ENCODE measurements at regions not wholly inside any gene's neighbourhood (a gene's known extent, or its start where the extent isn't known, plus 50 kb on each side); places are given as distances from the start of the nearest gene placed in this dataset.

GRCh38 chr2:21633466-21633865 lies 509.7 kb downstream of the TDRD15 start:
- Mint-ChIP-seq H3K27me3 (no peaks in the 10 kb centered on the region), H3K27ac (no peak overlapping the region), H3K36me3 (no peaks in the 10 kb centered on the region), H3K4me1 (no peaks in the 10 kb centered on the region), H3K9me3 (peaks cover 0 to 9% (median 1%) of the 10 kb centered on the region in 9 donors), H3K4me3 (no peak overlapping the region)
- POLR2A ChIA-PET: no interaction called here
- ATAC-seq (no peak), DNase-seq (no peak)

- POLR2A ChIA-PET: no interaction called here
- Mint-ChIP-seq H3K27me3 (no peaks in the 10 kb centered on the region), H3K27ac (no peak overlapping the region), H3K4me3 (no peak overlapping the region), H3K4me1 (no peaks in the 10 kb centered on the region), H3K9me3 (peaks cover 0 to 9% (median 1%) of the 10 kb centered on the region in 9 donors), H3K36me3 (no peaks in the 10 kb centered on the region)
- ATAC-seq (no peak), DNase-seq (no peak)
Observed at GRCh38 chr2:21633911-21634310, 510.1 kb downstream of the TDRD15 start.

GRCh38 chr2:21640046-21640445 lies 516.3 kb downstream of the TDRD15 start:
- Mint-ChIP-seq H3K4me1 (no peaks in the 10 kb centered on the region), H3K27ac (no peak overlapping the region), H3K4me3 (no peak overlapping the region), H3K9me3 (peaks cover 0 to 9% (median 3%) of the 10 kb centered on the region in 9 donors), H3K27me3 (no peaks in the 10 kb centered on the region), H3K36me3 (no peaks in the 10 kb centered on the region)
- POLR2A ChIA-PET: no interaction called here
- ATAC-seq: no peak
- DNase-seq: no peak

- no peaks in the 10 kb centered on the region for H3K27me3 Mint-ChIP-seq
- no peaks in the 10 kb centered on the region for H3K36me3 Mint-ChIP-seq
- DNase-seq (no peak), ATAC-seq (no peak)
- H3K4me3 Mint-ChIP-seq: no peak overlapping the region
- H3K9me3 Mint-ChIP-seq: peaks cover 0 to 11% (median 3%) of the 10 kb centered on the region in 9 donors
- no peak overlapping the region for H3K27ac Mint-ChIP-seq
- H3K4me1 Mint-ChIP-seq: no peaks in the 10 kb centered on the region
- POLR2A ChIA-PET: no interaction called here
Observed at GRCh38 chr2:21642647-21643046, 518.9 kb downstream of the TDRD15 start.

GRCh38 chr2:21643180-21643579 lies 519.4 kb downstream of the TDRD15 start:
- ATAC-seq (no peak), DNase-seq (no peak)
- no peak overlapping the region for H3K27ac Mint-ChIP-seq
- peaks cover 0 to 11% (median 3%) of the 10 kb centered on the region in 9 donors for H3K9me3 Mint-ChIP-seq
- H3K36me3 Mint-ChIP-seq: no peaks in the 10 kb centered on the region
- no peaks in the 10 kb centered on the region for H3K27me3 Mint-ChIP-seq
- H3K4me3 Mint-ChIP-seq: no peak overlapping the region
- POLR2A ChIA-PET: no interaction called here
- no peaks in the 10 kb centered on the region for H3K4me1 Mint-ChIP-seq

GRCh38 chr2:21644266-21644665 lies 520.5 kb downstream of the TDRD15 start:
- Mint-ChIP-seq H3K4me1 (no peaks in the 10 kb centered on the region), H3K27ac (no peak overlapping the region), H3K9me3 (peaks cover 0 to 11% (median 5%) of the 10 kb centered on the region in 9 donors), H3K36me3 (no peaks in the 10 kb centered on the region), H3K27me3 (no peaks in the 10 kb centered on the region), H3K4me3 (no peak overlapping the region)
- DNase-seq (no peak), ATAC-seq (no peak)
- POLR2A ChIA-PET: no interaction called here

- Mint-ChIP-seq H3K27me3 (no peaks in the 10 kb centered on the region), H3K27ac (no peak overlapping the region), H3K36me3 (no peaks in the 10 kb centered on the region), H3K9me3 (peaks cover 0 to 7% (median 4%) of the 10 kb centered on the region in 9 donors), H3K4me3 (no peak overlapping the region), H3K4me1 (no peaks in the 10 kb centered on the region)
- DNase-seq (no peak), ATAC-seq (no peak)
- POLR2A ChIA-PET: no interaction called here
Observed at GRCh38 chr2:21646345-21646744, 522.6 kb downstream of the TDRD15 start.

- ATAC-seq (no peak), DNase-seq (no peak)
- no peaks in the 10 kb centered on the region for H3K36me3 Mint-ChIP-seq
- no peaks in the 10 kb centered on the region for H3K4me1 Mint-ChIP-seq
- no peak overlapping the region for H3K4me3 Mint-ChIP-seq
- peaks cover 0 to 2% (median 0%) of the 10 kb centered on the region in 5 donors for H3K27me3 Mint-ChIP-seq
- no peak overlapping the region for H3K27ac Mint-ChIP-seq
- H3K9me3 Mint-ChIP-seq: peaks cover 0 to 11% (median 5%) of the 10 kb centered on the region in 9 donors
- POLR2A ChIA-PET: no interaction called here
Observed at GRCh38 chr2:21650569-21650968, 526.8 kb downstream of the TDRD15 start.

GRCh38 chr2:21655136-21655535 lies 531.4 kb downstream of the TDRD15 start:
- ATAC-seq (no peak), DNase-seq (no peak)
- no peaks in the 10 kb centered on the region for H3K4me1 Mint-ChIP-seq
- no peak overlapping the region for H3K4me3 Mint-ChIP-seq
- POLR2A ChIA-PET: no interaction called here
- no peaks in the 10 kb centered on the region for H3K36me3 Mint-ChIP-seq
- H3K9me3 Mint-ChIP-seq: peaks cover 0 to 20% (median 6%) of the 10 kb centered on the region in 9 donors
- peaks cover 0 to 2% (median 0%) of the 10 kb centered on the region in 5 donors for H3K27me3 Mint-ChIP-seq
- no peak overlapping the region for H3K27ac Mint-ChIP-seq

- DNase-seq (no peak), ATAC-seq (no peak)
- peaks cover 0 to 29% (median 6%) of the 10 kb centered on the region in 9 donors for H3K9me3 Mint-ChIP-seq
- no peak overlapping the region for H3K27ac Mint-ChIP-seq
- no peak overlapping the region for H3K4me3 Mint-ChIP-seq
- POLR2A ChIA-PET: no interaction called here
- no peaks in the 10 kb centered on the region for H3K36me3 Mint-ChIP-seq
- peaks cover 0 to 2% (median 0%) of the 10 kb centered on the region in 5 donors for H3K27me3 Mint-ChIP-seq
- H3K4me1 Mint-ChIP-seq: no peaks in the 10 kb centered on the region
Observed at GRCh38 chr2:21656330-21657075, 532.7 kb downstream of the TDRD15 start.

GRCh38 chr2:21657445-21657844 lies 533.7 kb downstream of the TDRD15 start:
- Mint-ChIP-seq H3K9me3 (peaks cover 0 to 24% (median 5%) of the 10 kb centered on the region in 9 donors), H3K4me1 (no peaks in the 10 kb centered on the region)
- POLR2A ChIA-PET: no interaction called here

GRCh38 chr2:21658269-21658668 lies 534.5 kb downstream of the TDRD15 start:
- Mint-ChIP-seq H3K27ac (no peak overlapping the region), H3K4me3 (no peak overlapping the region)

More at GRCh38 chr2:21657445-21657844, 533.7 kb downstream of the TDRD15 start:
- DNase-seq: no peak
- H3K36me3 Mint-ChIP-seq: no peaks in the 10 kb centered on the region
- H3K27me3 Mint-ChIP-seq: peaks cover 0 to 2% (median 0%) of the 10 kb centered on the region in 5 donors
- H3K27ac Mint-ChIP-seq: no peak overlapping the region
- ATAC-seq: no peak
- no peak overlapping the region for H3K4me3 Mint-ChIP-seq

GRCh38 chr2:21658907-21659477 lies 535.2 kb downstream of the TDRD15 start:
- H3K4me3 Mint-ChIP-seq: no peak overlapping the region
- H3K36me3 Mint-ChIP-seq: no peaks in the 10 kb centered on the region
- DNase-seq (no peak), ATAC-seq (no peak)
- H3K27me3 Mint-ChIP-seq: no peaks in the 10 kb centered on the region
- H3K9me3 Mint-ChIP-seq: peaks cover 0 to 20% (median 4%) of the 10 kb centered on the region in 9 donors
- POLR2A ChIA-PET: no interaction called here
- no peak overlapping the region for H3K27ac Mint-ChIP-seq
- no peaks in the 10 kb centered on the region for H3K4me1 Mint-ChIP-seq

More at GRCh38 chr2:21658269-21658668, 534.5 kb downstream of the TDRD15 start:
- POLR2A ChIA-PET: no interaction called here
- H3K4me1 Mint-ChIP-seq: no peaks in the 10 kb centered on the region
- peaks cover 0 to 20% (median 4%) of the 10 kb centered on the region in 9 donors for H3K9me3 Mint-ChIP-seq
- ATAC-seq (no peak), DNase-seq (no peak)
- peaks cover 0 to under 1% (median 0%) of the 10 kb centered on the region in 5 donors for H3K27me3 Mint-ChIP-seq
- H3K36me3 Mint-ChIP-seq: no peaks in the 10 kb centered on the region
